ENCODE measurements at regions not wholly inside any gene's neighbourhood (a gene's known extent, or its start where the extent isn't known, plus 50 kb on each side); places are given as distances from the start of the nearest gene placed in this dataset.

GRCh38 chr7:28362182-28362581, 50.1 kb upstream of the CREB5 start:
- Histone ChIP-seq H3K27me3 (ENCODE audit: control insufficient read depth, extremely low read depth, insufficient read depth, low read length) (no peaks in the 10 kb centered on the region), H3K9me3 (ENCODE audit: control insufficient read depth, low read depth, low read length) (no peaks in the 10 kb centered on the region), H3K9ac (ENCODE audit: control insufficient read depth, extremely low read depth, insufficient read depth, low read length) (no peak overlapping the region), H3K4me2 (ENCODE audit: control insufficient read depth, extremely low read depth, insufficient read depth, low read depth, low read length) (no peak overlapping the region), H3K36me3 (ENCODE audit: control insufficient read depth in 2 of 2, extremely low read depth in 1 of 2, insufficient read depth in 2 of 2, low read length in 2 of 2) (no peaks in the 10 kb centered on the region), H3K4me3 (ENCODE audit: control insufficient read depth in 2 of 3, extremely low read depth in 1 of 3, insufficient read depth in 2 of 3, low read depth in 1 of 3, low read length in 3 of 3) (no peak overlapping the region), H3K27ac (ENCODE audit: control insufficient read depth, insufficient read depth, low read length) (no peak overlapping the region), H4K20me1 (ENCODE audit: control insufficient read depth, extremely low read depth, insufficient read depth, low read length) (no peaks in the 10 kb centered on the region), H2AFZ (ENCODE audit: control insufficient read depth, low read length) (no peak overlapping the region), H3K9me1 (ENCODE audit: control insufficient read depth, extremely low read depth, insufficient read depth, low read length) (no peaks in the 10 kb centered on the region), H3K79me2 (ENCODE audit: control insufficient read depth, insufficient read depth, low read length) (no peaks in the 10 kb centered on the region), H3K4me1 (ENCODE audit: control insufficient read depth, extremely low read depth, insufficient read depth, low read length) (peaks cover 11% of the 10 kb centered on the region)
- dilution Hi-C loops (cut with MboI; ENCODE audit: extremely low pct_ligation_motif_present, low sequenced_read_pairs) = no loop called here
- DNase-seq (ENCODE audit: low read depth, low spot score) = no peak
- no peak for FAIRE-seq
- TF ChIP-seq, protein P1, sequence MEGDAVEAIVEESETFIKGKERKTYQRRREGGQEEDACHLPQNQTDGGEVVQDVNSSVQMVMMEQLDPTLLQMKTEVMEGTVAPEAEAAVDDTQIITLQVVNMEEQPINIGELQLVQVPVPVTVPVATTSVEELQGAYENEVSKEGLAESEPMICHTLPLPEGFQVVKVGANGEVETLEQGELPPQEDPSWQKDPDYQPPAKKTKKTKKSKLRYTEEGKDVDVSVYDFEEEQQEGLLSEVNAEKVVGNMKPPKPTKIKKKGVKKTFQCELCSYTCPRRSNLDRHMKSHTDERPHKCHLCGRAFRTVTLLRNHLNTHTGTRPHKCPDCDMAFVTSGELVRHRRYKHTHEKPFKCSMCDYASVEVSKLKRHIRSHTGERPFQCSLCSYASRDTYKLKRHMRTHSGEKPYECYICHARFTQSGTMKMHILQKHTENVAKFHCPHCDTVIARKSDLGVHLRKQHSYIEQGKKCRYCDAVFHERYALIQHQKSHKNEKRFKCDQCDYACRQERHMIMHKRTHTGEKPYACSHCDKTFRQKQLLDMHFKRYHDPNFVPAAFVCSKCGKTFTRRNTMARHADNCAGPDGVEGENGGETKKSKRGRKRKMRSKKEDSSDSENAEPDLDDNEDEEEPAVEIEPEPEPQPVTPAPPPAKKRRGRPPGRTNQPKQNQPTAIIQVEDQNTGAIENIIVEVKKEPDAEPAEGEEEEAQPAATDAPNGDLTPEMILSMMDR (optimal IDR thresholded peaks at IDR 0.05 in 1 of 3, IDR thresholded peaks at IDR 0.05 in 1 of 3, conservative IDR thresholded peaks at IDR 0.05 in 1 of 3; ENCODE audit: extremely low read depth in 1 of 3, insufficient read depth in 2 of 3, low read length in 3 of 3) = no peak
- TF ChIP-seq EZH2 (IDR thresholded peaks at IDR 0.05; ENCODE audit: low read length) = no peak

Measured in keratinocyte (primary cell).